ENCODE measurements at regions not wholly inside any gene's neighbourhood (a gene's known extent, or its start where the extent isn't known, plus 50 kb on each side); places are given as distances from the start of the nearest gene placed in this dataset.

DNA sequence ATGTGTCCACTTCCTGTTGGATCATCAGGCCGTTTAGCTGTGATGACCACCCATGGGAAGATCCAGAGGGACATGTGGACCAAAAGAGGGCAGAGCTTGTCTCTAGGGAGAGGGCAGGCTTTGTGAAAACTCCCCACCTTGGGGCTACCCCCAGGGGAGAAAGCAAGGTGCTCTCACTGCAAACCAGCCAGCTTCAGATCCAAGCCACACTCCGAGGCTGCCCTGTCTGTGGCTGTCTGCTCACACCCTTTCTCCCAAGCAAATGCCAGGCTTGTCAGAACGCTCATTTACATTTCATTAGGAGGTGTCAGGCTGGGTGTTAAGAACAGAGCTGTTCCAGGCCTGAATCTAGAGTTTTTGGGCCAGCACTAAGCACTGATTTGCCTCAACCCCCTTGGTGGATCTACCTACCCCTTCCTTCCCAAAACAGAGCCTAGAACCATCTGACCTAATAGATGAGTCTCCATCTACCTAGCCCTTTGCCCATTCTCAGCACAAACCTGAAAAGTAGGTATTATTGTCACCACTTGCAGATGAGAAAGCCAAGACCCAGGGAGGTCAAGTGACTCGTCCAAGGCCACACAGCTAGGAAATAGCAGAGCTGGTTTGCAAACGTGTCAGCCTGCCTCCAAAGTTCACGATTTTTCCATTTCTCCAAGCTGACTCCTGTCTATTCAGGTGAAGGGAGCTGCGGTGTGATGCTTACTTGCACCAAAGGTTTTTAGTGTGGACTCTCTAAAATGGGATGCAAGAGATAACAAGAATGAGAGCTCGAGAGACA is 130.9 kb downstream of the EMX2 start:
- peak; percentile 64 for DNase-seq (ENCODE audit: low spot score)

DNA sequence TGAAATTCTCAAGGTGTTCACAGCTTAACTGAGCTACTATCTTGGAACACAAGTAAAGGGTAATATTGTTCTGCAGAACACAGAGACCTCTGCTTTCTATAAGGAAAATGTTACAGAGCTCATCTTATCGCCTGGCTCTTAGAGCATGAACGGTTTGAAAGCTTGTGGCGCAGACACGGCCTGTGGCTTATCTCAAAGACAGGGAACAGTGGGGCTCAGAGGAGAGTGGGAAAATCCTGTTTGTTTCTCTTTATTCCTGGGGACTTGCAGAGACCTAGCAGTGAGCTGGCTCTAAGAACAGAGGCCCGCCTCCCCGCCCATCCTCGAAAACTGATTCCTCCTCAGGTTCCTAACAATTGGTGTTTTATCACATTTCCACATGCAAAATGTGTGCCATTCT is 131.7 kb downstream of the EMX2 start:
- no peak for DNase-seq (ENCODE audit: low spot score)

DNA sequence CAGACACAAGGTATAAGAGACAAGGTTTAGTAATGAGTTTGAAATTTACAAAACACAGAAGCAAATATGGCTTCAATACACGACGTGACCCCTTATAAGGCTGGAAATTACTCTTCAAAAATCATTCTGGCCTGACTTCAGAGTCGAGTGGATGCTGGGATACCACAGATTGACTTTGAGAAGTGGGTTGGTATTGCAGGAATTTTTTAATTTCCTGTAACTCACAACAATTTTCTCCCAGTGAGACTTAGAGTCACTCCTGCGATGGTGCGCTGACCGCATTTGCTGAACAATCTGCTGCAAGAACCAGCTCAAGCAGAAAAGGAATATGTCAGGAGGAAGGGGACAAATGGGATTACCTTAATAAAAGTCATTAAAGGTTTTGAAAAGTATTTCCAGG is 132.1 kb downstream of the EMX2 start:
- no peak for DNase-seq (ENCODE audit: low spot score)

DNA sequence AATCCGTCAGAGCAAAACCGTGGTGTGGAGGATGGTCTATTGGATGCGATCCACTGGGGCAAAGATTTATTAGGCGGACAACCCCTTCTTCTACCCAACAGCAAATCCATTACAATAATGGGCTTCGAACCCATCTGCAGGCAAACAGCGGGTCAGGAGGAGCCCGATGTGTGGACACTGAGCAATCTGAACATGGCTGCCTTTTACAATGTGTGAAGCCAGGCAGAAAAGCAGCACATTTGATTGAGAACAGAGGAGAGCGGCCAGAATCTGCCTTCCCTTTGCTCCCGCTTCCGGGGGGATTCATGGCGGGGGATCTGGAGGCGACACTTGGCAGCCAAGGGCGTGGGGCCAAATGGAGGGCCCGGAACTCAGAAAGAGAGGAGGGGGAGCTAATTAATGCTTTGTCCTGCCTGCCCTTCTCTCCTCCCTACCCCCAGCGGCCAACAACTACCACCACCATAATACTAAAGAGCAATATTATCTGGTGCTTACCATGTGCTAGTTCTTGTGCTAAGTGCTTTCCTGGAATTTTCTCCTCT is 133.0 kb downstream of the EMX2 start:
- DNase-seq (ENCODE audit: low spot score), result no peak

DNA sequence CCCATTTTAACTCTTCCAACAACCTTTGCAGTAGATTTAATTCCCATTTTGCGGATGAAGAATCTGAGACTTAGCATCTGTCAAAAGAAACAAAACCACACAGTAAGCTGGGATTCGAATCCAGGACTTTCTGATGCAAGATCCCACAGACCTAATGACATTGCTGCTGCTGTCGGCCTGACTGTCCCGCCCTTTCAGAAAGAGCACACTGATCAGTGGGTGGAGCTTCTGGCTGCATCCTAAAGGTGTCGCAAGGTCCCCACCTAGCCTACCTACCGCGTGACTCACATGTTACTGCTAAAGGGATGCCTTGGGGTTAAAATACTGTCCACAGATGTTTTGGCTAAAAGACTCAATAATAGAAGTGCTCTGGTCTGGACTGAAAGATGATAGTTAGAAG is 134.7 kb downstream of the EMX2 start:
- DNase-seq (ENCODE audit: low spot score), result no peak

DNA sequence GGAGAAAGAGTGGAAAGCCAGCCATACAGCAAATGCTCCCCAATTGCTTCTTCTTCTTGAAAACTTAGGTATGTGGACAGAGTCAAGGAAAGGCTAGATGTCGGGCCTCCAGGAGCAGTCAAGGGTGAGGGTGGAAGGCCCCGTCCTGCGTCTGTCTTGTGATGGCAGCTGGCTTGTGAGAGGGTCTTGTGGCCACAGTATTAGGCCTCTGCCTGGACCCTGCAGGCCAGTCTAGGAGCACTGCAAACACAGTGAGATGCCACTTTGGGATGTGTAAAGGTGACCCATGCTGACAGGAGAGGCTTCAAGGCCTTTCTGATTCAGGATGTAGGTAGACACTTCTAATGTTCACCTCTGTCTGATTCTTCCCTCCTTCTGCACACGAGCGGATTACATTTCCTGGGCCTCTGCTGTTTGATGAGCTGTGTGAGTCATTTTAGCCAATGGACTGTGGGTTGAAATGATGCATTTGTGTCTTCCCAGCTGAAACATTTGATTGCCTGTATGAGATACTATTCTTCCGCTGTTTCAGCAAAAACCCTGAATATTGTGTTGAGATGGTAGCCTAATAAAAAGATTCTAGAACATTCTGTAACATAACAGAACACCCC is 135.4 kb downstream of the EMX2 start:
- DNase-seq (ENCODE audit: low spot score), result peak; percentile 70

DNA sequence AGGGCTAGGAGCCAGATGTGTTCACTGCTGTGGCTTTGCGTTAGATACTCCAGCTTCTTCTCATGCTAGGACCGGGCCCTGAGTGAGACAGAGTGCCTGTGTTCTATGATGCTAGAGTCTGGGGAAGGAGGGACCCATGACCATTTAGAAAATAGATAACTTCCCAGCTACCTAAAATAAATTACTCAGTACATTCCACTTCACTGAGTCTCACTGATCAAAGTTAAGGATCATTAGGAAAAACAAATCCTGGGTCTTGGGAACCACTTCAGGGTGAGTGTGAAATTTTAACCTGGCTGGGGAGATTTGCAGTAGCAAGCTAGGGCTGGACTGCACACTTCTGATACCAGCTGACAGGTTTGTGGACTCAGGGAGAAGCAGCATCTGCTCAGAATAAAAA is 138.1 kb downstream of the EMX2 start:
- peak; percentile 91 for DNase-seq (ENCODE audit: low spot score)

DNA sequence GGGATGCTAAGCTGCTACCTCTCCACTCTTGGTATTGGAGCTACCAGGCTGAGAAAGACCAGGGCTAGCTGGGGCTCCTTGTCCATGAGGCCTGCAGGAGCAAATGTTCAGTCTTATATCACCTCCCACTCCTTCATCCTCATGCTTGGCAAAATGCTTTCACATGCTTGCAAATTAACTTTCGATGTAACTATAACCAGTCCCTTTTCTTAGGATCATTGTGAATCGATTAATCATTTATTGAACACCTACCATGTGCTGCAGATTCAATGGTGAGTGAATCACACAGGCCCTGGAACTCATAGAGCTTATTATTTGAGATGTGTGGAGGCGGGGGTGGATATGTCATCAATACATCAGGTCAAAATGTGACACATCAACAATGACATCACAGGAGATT is 138.6 kb downstream of the EMX2 start:
- peak; percentile 62 for DNase-seq (ENCODE audit: low spot score)

DNA sequence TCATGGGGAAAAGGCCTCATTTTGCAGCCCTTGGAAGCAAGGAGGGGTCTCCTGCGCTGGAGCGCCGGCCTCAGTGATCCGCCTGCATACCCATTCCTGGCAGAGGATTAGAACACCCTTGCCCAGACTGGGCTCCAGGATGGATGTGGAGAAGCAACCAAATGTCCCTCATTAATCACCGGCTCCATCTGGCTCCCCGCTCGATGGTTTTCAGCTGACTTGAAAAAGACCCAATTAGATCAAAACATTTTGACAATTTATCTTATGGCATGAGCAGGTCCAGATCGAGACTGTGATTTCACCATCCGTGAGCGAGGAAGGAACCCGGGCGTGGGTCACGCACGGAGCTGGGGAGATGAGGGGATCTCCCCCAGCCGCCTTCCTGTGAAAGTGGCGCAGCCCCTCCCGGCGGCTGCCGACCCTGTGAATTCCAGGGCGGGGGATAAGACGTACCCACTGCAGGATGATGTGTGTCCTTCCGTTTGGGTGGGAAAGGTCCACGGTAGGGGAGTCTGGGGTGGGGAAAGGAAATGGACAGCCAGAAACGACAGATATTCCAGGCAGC is 141.6 kb downstream of the EMX2 start:
- DNase-seq (ENCODE audit: low spot score), result no peak

DNA sequence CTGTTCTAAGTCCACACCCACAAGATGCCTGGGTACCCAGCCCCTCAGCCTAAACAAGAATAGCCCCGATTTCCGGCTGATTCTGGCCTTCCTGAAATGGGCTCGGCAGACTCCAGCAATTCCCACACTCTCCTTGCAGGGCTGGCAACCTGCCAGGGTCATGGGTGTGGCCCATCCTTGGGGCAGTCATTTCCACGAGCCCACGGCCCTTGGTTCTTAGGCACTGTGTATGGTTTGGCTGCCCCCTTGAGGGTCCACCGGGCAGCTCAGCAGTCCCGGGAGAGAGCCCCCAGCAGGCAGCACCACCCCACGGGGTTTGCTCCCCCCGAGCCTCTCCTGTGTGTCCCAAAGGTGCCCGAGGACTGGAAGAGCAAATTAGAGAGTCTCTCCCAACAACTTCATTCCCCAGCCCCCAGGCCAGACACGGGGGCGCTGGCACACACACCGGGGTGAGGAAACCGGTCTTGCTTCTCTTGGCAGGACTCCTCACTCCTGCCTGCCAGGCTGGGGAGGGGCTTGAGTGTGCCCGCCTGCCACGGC is 142.2 kb downstream of the EMX2 start:
- DNase-seq (ENCODE audit: low spot score), result peak; percentile 70

DNA sequence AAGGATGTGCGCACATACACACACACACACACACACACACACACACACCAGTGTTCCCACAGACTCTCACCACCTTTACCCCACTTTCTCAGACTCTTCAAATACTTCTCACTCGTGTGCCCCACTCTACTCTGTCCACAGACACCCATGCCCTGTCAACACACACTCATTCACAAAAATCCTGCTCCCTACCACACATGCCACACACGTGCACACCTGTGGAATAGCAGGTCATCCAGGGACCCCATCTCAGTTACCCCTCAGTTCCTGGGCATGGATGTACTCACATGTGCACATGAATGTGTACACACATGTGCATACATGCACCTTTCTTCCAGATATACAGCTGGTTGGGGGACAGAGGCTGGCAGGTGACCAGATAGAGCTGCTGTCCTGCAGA is 142.9 kb downstream of the EMX2 start:
- DNase-seq (ENCODE audit: low spot score), result no peak

DNA sequence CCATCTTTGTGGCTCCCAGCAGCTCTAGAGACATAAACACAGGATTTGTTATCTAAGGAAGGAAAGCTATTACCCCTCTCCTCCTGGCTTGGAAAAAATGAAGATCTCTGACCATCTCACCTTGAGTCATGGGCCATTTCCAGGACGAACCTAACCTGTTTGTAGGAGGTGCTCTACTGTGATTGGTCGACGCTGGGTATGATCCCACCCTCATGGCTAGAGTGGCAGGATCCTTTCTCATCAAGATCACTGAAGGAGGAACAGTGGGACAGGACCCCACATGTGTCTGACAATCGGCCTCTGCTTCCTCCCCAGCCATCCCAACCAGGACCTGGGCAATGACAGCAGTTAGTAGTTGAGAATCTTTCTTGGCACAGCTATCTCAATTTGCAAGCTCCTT is 144.1 kb downstream of the EMX2 start:
- DNase-seq (ENCODE audit: low spot score), result no peak

DNA sequence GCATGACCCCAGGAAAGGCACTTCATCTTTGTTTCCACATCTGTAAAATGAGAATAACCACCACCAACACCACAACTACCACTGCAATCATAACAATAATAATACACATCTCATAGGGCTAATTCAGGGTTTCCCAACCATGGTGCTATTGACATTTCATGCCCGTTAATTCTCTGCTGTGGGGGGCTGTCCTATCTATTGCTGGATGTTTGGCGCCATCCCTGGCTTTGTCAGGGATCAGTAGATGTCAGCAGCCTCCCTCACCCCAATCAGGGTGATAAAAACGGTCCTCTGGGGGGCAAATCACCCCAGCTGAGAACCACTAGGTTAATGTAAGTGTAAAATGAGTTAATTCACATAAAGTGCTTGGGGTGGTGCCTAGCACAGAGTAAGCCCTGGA is 145.8 kb downstream of the EMX2 start:
- no peak for DNase-seq (ENCODE audit: low spot score)

DNA sequence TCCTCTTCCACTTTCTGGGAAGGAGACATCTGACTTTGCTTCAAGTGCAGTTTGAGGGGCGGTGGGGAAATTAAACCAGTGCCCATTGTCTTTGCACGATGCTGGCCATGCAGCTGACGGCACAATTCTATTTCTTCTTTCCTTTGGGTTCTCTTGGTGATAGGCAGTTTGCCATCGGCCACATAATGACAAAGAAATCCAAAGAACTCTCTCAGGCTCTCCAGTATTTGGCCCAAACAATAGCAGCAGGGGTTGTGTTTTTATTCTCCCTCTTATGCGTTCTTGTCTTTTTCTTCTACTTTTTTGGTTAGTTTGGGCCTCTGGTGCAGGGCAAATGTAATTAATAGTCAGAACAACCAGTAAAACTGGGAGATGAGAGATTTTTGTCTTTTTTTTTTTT is 147.0 kb downstream of the EMX2 start:
- DNase-seq (ENCODE audit: low spot score), result no peak

DNA sequence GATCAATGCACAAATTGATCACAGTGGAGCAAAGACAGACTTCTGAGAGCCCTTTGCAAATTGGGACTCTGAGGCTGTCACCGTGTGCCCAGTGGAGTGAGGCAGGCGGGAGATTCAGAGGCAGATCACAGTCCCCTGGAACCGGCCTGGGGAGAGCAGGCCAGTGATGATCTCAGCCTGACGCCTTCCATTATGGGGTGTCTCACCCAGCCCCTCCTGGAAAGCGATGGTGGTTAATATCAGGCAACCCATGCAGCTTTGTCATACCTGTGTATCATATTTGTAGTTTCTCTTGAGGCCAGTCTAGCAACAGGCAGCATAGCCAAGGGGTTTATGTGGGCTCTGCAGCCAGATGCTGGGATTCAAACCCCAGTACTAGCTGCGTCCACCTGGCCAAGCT is 147.8 kb downstream of the EMX2 start:
- no peak for DNase-seq (ENCODE audit: low spot score)

DNA sequence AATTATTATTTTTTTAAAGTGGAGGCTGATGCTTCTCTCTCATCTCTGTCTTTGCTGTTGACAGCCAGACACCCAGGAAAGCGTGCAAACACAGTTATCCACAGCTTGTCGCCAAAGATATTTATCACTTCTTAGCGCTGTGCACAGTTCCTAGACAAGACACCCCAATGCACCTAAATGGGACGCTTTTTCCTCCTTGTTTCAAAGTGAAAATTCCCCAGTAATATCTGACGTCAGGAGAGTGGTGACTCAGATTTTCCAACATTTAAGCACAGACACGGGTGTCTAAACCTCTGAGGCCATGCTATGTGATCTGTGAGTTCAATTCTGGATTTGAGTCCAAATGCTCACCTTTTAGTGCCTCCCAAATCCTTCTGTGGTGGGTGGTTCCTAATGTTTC is 151.6 kb downstream of the EMX2 start:
- no peak for DNase-seq (ENCODE audit: low spot score)

DNA sequence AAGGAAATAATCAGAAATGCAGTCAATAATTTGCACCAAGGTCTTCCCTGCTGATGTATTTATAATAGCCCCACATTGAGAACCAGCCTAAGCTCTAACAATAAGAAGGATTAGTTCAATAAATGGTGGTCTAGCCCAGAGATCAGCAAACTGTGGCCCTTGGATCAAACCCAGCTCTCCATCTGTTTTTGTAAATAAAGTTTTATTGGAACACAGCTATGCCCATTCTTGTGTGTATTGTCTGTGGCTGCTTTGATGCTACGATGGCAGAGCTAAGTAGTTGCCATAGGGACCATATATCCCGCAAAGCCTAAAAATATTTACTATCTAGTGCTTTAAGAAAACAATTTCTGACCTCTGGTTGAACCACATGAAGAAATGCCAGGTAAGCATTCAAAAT is 154.9 kb downstream of the EMX2 start:
- DNase-seq (ENCODE audit: low spot score), result no peak

DNA sequence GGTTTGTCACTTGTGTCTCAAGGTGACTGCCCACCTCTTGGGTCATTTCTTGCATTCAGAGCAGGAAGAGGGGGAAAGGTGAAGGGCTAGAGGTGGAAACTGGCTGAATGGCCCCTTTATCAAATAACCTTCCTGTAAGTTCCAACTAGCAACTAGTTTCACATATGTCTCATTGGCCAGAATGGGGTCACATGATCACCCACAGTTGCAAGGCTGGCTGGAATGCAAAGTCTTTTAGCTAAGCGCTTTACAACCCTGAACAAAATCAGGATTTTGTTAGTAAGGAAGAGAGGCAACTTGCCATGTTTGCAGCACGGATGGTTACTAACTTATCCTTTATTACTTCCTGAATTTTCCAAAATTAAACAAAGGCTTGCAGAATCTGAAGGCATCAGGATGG is 156.3 kb downstream of the EMX2 start:
- no peak for DNase-seq (ENCODE audit: low spot score)

DNA sequence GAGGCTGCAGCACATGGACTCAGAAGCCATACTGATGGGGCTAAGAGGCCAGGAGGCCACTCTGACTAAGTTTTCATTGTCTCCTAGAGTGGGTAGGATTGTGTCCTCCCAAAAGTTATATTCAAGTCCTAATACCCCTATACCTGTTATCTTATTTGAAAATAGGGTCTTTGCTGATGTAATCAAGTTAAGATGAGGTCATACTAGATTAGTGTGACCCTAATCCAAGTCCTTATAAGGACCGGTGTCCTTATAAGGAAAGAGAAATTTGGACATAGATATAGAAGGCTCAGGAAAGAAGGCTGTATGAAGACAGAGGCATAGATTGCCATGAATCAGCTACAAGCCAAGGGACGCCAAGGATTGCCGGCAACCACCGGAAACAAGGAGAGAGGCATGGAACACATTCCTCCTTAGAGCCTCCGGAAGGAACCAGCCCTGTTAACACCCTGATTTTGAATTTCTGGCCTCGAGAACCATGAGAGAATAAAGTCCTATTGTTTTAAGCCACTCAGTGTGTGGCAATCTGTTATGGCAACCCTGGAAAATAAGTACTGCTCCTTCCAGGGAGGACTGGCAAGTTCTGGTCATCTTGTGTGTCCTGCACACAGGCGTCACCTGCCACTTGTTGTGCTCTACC is 157.0 kb downstream of the EMX2 start:
- no peak for DNase-seq (ENCODE audit: low spot score)

DNA sequence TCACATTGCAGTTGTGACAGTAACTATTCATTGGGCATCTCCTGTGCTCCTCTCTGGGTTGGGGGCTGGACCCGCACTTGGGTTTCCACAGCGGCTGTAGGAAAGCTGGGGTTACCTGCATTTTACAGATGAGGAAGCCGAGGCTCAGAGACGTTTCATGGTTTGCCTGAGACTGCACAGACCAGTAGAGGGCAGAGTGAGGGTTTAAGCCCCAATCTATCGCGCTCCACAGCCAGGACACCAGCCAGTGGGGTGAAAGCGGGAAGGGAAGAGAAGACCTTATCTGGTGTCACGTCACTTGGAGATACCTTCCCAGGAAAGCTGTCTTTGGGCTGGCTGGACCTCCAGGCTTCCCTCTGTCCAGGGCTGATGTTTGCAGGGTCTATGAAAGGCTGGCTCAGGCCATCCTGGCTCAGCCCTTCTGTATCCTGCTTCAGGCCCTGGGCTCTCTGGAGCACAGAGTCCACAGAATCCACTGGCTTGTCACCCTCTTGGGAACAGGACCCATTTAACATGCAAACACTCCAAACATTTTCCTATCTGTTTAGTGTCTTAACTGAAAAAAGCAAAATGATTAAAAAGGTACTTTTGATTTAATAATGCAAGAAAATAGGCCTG is 167.7 kb downstream of the EMX2 start:
- DNase-seq (ENCODE audit: low spot score), result no peak

DNA sequence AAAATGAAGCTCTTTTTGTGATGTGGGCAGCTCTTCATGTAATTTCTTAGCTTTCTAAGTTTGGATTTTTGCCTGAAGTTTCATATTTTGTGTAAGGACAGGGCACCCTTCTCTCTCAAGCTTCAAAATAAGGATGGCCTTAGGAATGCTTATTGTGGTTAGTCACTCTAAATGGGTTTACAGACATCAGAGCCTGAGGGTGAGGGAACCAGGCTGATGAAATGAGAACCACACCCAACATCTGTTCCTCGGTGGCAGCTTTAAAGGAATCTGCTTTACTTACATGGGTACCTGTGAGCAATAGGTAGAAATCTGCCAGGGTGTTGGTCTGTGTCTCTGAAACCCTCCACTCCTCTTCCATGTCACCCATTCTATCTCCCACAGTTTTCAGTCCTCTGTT is 174.3 kb downstream of the EMX2 start:
- DNase-seq (ENCODE audit: low spot score), result no peak
